ENCODE measurements at regions not wholly inside any gene's neighbourhood (a gene's known extent, or its start where the extent isn't known, plus 50 kb on each side); places are given as distances from the start of the nearest gene placed in this dataset.

- Histone ChIP-seq H3K9me2 (replicated peaks; ENCODE audit: insufficient read depth) (no peaks in the 10 kb centered on the region), H3K4me1 (ENCODE audit: insufficient read depth) (no peaks in the 10 kb centered on the region), H2AFZ (no peak overlapping the region), H3K9me3 (ENCODE audit: low read depth) (no peaks in the 10 kb centered on the region), H3K4me2 (no peak overlapping the region), H3K36me3 (replicated peaks; ENCODE audit: insufficient read depth, low read depth) (no peaks in the 10 kb centered on the region), H3K27ac (no peak overlapping the region), H3K79me2 (no peaks in the 10 kb centered on the region), H4K20me1 (ENCODE audit: insufficient read depth, poor library complexity, severe bottlenecking) (no peaks in the 10 kb centered on the region), H3K27me3 (no peaks in the 10 kb centered on the region), H3K4me3 (no peak overlapping the region)
- 90% methylated on average over 4 of the region's 4 CpGs for WGBS (ENCODE audit: low lambda C conversion rate, missing lambda C conversion rate)
- DNase-seq (ENCODE audit: low spot score), result no peak
- TF ChIP-seq, protein P1, sequence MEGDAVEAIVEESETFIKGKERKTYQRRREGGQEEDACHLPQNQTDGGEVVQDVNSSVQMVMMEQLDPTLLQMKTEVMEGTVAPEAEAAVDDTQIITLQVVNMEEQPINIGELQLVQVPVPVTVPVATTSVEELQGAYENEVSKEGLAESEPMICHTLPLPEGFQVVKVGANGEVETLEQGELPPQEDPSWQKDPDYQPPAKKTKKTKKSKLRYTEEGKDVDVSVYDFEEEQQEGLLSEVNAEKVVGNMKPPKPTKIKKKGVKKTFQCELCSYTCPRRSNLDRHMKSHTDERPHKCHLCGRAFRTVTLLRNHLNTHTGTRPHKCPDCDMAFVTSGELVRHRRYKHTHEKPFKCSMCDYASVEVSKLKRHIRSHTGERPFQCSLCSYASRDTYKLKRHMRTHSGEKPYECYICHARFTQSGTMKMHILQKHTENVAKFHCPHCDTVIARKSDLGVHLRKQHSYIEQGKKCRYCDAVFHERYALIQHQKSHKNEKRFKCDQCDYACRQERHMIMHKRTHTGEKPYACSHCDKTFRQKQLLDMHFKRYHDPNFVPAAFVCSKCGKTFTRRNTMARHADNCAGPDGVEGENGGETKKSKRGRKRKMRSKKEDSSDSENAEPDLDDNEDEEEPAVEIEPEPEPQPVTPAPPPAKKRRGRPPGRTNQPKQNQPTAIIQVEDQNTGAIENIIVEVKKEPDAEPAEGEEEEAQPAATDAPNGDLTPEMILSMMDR (IDR thresholded peaks at IDR 0.05; ENCODE audit: poor library complexity), result no peak
- TF ChIP-seq EZH2 (IDR thresholded peaks at IDR 0.05; ENCODE audit: borderline replicate concordance), result no peak
- no peak for TF ChIP-seq EZH2phosphoT487 (IDR thresholded peaks at IDR 0.05; ENCODE audit: low read depth, severe bottlenecking, unreplicated experiment)
These were observed 146.5 kb downstream of the CHD1L start for GRCh38 chr1:147388969-147389368.

- DNase-seq (ENCODE audit: low spot score), result peak; percentile 57
- no peak overlapping the region for H3K27ac ChIP-seq
These were observed 147.2 kb downstream of the CHD1L start for GRCh38 chr1:147389532-147390184.

DNA sequence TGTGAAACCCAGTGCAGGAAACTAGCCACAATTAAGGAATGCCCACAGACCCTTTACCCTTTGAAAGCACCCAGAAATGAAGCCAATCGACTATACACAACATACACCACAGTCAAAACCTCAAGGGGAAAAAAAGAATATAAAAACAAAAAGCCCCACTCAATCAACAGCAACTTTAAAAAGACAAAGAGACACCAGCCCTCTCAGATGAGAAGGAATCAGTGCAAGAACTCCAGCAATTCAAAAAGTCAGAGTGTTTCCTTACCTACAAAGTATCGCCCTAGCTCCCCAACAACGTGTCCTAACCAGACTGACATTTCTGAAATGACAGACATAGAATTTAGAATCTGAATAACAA, 147.7 kb downstream of the CHD1L start:
- Histone ChIP-seq H3K27me3 (no peaks in the 10 kb centered on the region), H2AFZ (no peak overlapping the region), H3K9me3 (ENCODE audit: low read depth) (no peaks in the 10 kb centered on the region), H3K4me2 (no peak overlapping the region), H3K9me2 (replicated peaks; ENCODE audit: insufficient read depth) (no peaks in the 10 kb centered on the region), H3K4me1 (ENCODE audit: insufficient read depth) (no peaks in the 10 kb centered on the region), H3K4me3 (no peak overlapping the region), H3K36me3 (replicated peaks; ENCODE audit: insufficient read depth, low read depth) (no peaks in the 10 kb centered on the region), H4K20me1 (ENCODE audit: insufficient read depth, poor library complexity, severe bottlenecking) (no peaks in the 10 kb centered on the region), H3K27ac (no peak overlapping the region), H3K79me2 (no peaks in the 10 kb centered on the region)
- no peak for DNase-seq (ENCODE audit: low spot score)
- 19% methylated on average over 3 of the region's 3 CpGs for WGBS (ENCODE audit: low lambda C conversion rate, missing lambda C conversion rate)
- TF ChIP-seq, protein P1 (IDR thresholded peaks at IDR 0.05; ENCODE audit: poor library complexity), result no peak
- TF ChIP-seq EZH2 (IDR thresholded peaks at IDR 0.05; ENCODE audit: borderline replicate concordance) (no peak), EZH2phosphoT487 (IDR thresholded peaks at IDR 0.05; ENCODE audit: low read depth, severe bottlenecking, unreplicated experiment) (no peak)

More at GRCh38 chr1:147389532-147390184, 147.2 kb downstream of the CHD1L start:
- no peaks in the 10 kb centered on the region for H3K4me1 ChIP-seq (ENCODE audit: insufficient read depth)
- no peak overlapping the region for H3K4me3 ChIP-seq
- H2AFZ ChIP-seq, result no peak overlapping the region
- H3K36me3 ChIP-seq (replicated peaks; ENCODE audit: insufficient read depth, low read depth), result no peaks in the 10 kb centered on the region
- WGBS (ENCODE audit: low lambda C conversion rate, missing lambda C conversion rate), result 80% methylated on average over 8 of the region's 8 CpGs
- H3K9me2 ChIP-seq (replicated peaks; ENCODE audit: insufficient read depth), result no peaks in the 10 kb centered on the region
- no peaks in the 10 kb centered on the region for H4K20me1 ChIP-seq (ENCODE audit: insufficient read depth, poor library complexity, severe bottlenecking)
- no peak overlapping the region for H3K4me2 ChIP-seq
- H3K27me3 ChIP-seq, result no peaks in the 10 kb centered on the region
- no peaks in the 10 kb centered on the region for H3K9me3 ChIP-seq (ENCODE audit: low read depth)
- TF ChIP-seq, protein P1 (IDR thresholded peaks at IDR 0.05; ENCODE audit: poor library complexity), result peak; percentile 63
- TF ChIP-seq EZH2phosphoT487 (IDR thresholded peaks at IDR 0.05; ENCODE audit: low read depth, severe bottlenecking, unreplicated experiment), result no peak
- H3K79me2 ChIP-seq, result no peaks in the 10 kb centered on the region
